GM18909 (cell line): ENCODE measurements at regions not wholly inside any gene's neighbourhood (a gene's known extent, or its start where the extent isn't known, plus 50 kb on each side); places are given as distances from the start of the nearest gene placed in this dataset.

Experiments used
- ATAC-seq: cut with Tn5 transposase; IDR thresholded peaks from one replicate; pipeline ENCODE4 v1.9.1; 2021; ENCODE audit warnings: mild to moderate bottlenecking; ENCODE audit not compliant: unreplicated experiment, poor library complexity

DNA sequence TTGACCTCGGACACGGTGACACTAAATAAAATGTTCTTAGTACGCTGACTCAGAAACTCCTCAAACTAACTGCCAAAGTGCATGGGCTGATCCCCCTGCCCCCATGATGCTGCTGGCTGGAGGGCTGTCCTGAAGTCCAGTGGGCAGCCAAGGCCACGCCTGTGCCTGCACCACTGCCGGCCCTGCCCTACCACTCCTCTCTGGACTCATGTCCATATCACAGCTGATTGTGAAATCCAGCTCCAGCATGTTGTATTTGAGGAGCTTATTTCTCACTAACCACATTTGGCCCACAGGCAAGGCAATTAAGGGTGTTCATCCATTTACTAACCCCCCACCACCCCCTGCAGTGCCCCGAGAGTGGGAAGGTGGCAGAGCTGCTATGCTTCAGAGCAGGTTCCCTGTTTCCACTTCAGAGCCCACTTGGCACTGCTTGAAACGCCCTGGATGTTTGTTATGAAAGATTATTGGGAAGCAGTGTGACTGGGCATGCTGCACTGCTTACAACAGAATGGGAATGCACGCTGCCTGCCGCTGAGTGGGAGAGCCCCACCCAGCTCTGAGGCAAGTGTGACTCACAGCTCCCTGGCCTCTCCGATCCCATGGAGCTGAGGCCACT is 114.0 kb downstream of the UQCRFS1 start:
- ATAC-seq, result no peak

DNA sequence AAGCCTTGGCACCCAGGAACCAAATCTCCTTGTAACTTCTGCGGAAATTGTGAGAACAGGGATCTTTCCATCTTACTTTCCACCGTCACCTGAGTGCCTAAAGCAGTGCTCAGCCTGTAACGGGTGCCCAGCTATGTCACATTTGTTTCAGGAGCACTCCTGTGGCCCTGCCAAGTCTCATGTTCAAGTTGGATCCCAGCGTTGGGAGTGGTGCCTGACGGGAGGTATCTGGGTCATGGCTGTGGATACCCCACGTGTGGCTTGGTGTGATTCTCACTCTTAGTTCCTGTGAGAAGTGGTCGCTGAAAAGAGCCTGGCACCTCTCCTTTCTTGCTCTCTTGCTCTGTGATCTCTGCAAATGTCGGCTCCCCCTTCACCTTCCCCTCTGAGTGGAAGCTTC is 114.9 kb downstream of the UQCRFS1 start:
- no peak for ATAC-seq

DNA sequence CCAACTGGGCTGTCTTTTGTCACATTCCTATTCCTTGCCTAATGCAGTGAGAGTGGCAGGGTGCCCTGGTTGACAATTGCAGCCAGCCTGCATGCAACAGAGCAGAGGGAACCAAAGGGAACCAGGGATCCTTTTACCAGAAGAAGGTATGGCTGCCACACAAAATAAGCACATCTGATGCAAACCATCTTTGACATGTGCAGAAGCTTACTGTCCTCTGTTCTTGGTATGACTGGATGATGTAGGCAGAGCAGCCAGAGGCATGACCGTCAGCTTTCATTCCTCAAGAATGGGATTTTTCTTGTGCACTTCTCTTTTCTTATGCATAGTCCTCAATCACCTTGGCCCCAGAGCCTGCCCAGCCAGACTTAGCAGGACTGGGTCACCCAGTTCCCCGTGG is 116.1 kb downstream of the UQCRFS1 start:
- ATAC-seq, result no peak

DNA sequence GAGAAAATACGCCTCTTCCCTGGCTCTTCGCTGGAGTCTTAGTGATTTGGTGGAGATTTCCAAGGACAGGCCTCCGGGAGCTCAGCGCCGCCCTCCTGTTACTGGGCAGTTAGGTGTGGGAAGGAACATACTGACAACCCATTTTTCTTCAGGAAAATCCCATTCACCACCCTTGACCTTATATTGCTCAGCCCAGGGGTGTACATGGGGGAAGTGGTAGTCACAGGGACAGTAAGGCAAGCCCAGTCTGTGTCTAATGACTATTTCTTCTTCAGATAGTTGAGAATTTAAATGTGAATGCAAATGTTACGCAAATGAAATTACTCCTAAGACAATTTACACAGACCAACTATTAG is 119.4 kb downstream of the UQCRFS1 start:
- no peak for ATAC-seq

DNA sequence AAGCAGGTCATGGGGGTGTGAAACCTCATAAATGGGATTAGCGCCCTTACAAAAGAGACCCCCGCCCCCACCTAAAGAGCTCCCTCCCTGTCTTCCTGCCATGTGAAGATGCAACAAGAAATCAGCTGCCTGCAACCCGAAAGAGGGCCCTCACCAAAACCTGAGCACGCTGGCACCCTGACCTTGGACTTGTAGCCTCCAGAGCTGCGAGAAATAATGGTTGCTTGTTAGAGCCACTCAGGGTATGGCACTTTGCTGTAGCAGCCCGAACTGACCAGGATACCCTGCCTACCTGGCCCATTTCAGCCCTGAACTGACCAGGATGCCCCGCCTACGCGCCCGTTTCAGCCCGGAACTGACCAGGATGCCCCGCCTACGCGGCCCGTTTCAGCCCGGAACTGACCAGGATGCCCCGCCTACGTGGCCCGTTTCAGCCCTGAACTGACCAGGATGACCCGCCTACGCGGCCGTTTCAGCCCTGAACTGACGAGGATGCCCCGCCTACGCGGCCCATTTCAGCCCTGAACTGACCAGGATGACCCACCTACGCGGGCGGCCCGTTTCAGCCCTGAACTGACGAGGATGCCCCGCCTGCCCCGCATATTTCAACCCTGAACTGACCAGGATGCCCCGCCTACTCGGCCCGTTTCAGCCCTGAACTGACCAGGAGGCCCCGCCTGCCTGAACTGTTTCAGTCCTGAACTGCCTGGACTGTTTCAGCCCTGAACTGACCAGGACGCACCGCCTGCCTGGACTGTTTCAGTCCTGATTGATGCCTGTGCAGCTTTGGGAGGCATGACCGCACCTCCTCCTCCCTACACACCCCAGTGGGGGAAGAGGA is 120.0 kb downstream of the UQCRFS1 start:
- ATAC-seq, result no peak

DNA sequence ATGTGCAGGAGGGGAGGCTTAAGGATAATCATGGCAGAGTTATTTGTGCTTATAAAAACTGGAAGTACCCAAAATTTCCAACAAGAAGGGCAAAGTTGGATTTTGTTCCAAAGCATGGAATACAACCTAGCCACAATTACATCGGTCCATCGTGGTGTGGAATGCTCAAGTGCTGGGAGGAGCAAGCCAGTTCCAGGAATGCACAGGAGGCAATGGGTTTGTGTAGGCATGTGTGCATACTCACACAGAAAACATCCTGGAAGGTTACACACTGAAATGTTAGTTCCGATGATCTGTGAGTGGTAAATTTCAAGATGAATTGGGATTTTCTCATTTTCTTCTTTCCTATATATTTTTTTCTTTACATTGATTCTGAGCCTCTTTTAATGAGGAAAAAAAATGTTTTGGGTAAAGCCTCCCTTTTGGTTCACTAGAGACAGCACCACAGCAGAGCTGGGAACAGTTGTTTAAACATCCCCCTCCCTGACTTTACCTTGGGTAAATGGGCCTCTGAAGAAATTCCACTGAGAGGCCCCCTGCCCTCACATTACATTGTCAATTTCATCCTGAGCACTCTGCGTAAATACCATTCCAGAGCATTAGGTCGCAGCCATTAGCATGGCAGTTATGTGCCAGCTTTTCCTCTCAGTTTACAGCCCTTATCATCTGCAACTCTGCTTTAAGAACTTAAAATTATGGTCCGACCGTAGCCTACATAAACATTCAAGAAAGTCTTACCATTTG is 122.0 kb downstream of the UQCRFS1 start:
- no peak for ATAC-seq

DNA sequence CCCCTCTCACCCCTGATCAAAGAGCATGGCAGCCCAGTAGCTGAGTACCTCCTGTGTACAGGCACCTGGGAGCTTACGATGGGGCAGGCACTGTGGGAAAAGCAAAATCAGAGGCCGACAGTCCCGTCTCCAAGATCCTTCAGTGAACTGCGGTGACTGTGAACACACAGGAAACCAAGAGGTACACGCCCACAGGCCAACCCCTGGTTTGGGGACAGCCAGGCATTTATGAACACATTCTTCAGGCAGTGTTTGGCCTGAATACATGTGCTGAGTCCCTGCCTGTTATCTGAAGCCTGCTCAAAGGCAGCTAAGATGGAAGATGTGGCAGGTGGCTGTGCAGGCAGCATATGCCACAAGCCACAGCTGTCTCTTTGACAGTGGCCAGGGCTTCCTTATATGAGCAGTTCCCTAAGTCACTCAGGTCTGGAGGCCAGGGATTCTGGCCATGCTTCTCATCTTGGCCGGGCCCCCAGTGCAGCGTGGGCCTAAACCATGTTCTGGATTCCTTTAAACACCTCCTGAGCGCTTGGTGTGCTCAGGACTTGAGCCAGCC is 123.6 kb downstream of the UQCRFS1 start:
- no peak for ATAC-seq

DNA sequence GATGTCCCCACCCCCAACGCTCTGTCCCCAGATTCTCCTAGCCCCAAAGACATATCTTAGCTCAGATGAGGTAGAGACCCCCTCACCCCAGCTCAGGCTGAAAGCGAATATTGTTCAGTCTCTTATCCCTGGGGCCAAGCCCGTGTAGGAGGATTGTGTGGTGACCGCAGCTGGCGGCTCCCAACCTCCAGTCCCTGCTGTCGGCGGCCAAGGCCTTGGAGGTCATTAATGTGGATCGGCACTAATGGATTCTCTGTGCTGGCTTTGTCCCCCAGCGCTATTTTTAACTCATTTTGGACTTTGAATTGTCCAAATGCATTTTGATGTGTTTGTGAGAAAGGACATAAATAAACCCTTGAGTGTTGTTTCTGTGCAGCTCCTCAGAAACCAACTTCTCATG is 124.2 kb downstream of the UQCRFS1 start:
- no peak for ATAC-seq

DNA sequence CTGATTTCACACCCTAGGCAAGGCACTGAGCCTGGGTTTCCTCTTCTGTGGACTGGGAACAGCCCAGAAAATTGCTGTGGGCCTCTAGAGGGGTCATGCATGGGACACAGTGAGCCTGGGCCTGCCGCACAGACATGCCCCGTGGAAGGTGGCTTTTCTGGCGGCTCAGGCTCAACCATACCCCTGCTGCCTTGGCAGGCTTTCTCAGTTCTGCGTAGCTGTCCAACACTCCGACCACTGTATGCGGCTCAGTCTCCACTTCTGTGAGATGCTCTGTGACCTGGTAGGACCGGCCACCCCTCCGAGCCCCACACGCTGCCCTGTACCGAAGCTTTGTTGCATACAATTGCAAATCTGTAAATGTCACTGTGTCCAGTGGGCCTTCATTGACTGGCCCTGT is 126.3 kb downstream of the UQCRFS1 start:
- no peak for ATAC-seq

DNA sequence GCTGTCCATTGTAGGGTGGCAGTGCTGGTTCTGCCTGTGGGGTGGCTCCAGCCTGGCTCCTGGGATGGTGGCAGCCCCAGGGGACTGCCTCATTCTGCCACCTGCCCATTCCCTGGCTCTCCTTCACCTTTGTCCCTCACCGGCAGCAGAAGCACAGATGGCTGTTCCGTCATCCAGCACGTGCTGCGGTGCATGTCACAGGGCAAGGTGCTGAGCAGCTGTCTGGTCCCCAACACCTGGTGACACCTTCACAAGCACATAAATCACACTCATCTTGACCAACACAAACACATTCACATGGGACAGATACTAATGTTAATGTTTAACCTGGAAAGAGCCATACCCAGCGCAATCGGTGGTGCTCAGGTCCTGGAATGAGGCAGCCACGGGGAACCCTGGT is 126.8 kb downstream of the UQCRFS1 start:
- ATAC-seq, result no peak

DNA sequence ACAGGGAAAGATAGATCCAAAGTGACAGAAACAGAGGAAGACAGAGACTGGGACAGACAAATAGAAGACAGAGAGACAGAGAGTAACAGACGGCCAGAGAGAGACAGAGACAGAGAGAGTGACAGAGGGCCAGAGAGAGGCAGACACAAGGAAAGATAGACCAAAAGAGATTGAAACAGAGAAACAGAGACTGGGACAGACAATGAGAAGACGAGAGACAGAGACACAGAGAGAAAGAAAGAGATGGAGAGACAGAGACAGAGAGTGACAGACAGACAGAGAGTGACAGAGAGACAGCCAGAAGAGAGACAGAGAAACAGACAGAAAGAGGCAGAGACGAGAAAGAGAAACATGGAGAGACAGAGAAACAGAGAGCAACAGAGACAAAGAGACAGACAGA is 127.3 kb downstream of the UQCRFS1 start:
- no peak for ATAC-seq

DNA sequence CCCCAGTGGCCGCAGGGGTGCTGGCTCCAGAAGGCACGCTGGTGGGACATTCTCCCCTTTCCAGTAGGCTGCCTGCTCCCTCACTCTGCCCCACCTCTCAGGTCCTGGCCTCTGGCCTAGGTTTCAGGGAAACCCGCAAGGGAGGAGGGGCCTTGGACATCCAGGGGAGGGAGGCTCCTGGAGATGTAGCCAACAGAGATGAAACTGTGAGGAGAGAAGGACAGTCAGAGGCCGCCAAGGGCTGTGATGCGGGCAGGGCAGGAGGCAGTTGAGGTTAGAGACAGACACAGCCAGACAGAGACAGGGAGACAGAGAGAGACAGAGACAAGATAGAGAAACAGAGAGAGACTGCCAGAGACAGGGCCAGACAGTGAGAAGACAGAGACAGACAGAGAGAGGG is 127.7 kb downstream of the UQCRFS1 start:
- no peak for ATAC-seq

DNA sequence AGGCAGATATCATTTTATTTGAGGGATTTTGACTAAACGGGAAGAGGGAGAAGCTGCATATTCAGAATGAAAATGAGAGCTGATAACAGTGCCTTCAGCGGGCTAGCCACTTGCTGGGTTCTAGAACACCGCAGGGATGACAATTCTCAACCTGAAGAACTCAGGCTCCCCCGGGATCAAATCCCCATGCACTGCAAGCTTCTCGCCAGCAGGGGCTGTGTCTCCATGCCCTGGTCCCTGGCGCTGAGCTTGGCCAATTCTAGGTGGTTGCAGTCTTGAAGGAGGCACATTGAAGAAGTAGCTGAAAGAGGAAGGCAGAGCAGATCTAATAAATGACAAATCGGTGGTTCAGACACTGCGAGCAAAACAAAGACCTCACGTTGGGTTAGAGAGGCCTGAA is 128.7 kb downstream of the UQCRFS1 start:
- ATAC-seq, result no peak

DNA sequence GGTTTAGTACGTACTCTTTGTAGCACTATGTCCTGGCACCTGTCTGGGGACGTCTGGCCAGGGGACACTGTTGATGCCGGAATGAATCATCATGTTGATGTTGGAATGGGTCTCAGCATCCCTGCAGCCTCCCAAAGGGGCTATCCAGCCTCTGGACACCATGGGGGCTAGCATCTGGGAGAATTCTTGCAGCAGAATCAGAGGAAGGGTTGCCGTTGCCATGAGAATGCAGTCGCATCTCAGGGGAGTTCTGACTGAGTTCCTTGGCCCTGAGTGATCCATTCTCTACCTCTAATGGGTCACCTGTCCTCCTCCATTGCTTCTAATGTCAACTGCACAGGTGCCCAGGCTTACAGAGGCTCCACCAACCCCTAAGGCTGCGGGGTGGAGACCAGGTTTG is 129.1 kb downstream of the UQCRFS1 start:
- no peak for ATAC-seq

DNA sequence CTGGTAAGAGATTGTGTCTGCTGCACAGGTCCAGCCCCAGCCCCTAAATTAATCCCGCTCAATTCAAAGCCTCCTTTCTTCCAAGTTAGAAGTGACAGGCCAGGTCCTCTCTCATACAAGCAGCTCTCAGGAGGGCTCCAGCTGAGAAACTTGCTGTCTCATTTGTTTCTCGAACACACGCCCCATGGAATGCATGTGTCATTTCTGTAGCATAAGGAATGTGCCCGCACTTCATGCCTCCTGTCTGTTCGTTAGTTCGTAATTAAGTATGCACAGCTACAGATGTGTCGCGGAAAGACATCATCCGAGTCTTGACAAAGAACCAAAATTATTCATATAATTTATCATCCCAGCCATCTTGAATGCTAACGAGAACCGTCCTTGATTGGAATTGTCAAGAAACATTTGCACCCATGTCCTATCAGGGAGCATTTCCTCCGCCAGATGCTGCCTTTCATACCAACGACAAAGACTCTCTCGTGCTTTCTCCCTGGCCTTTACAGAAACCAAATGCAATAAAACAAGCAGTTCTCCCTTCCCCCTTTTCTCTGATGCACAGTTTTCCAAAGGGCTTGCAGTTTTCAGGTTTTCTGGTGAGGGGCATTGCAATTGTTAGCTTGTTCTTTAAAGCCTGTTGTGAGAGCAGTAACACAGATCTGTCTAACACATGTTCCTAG is 133.5 kb downstream of the UQCRFS1 start:
- ATAC-seq, result no peak

DNA sequence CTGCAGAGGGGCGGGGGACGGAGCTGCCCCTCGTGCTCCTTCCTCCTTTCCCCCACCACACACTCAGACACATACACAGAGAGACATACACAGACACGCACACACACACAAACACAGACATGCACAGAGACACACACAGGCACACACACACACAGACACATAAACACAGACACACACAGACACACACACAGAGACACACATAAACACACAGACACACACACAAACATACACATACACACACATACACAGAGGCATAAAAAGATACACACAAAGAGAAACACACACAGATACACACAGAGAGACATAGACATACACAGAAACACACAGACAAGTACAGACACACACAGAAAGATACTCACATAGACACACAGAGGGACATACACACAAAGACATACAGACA is 136.0 kb downstream of the UQCRFS1 start:
- ATAC-seq, result no peak

DNA sequence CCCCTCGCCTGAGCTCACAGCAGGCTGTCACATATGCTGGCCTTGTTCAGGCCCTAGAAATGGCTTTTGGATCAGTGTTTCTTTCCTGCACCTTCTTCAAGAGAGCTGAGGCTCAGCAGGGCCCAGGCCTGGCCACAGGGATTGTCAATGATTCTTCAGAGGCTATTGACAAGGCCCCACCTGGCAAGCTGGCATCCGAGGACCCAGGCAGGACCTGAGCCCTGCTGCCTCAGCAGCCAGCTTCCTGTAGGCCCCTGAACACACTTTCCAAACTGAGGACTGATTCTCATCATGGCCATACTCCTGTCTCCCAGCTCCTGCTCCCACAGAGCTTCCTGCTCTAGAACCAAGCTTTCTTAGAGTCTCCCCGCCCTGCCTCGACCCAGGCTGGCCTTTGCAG is 136.8 kb downstream of the UQCRFS1 start:
- ATAC-seq, result no peak

DNA sequence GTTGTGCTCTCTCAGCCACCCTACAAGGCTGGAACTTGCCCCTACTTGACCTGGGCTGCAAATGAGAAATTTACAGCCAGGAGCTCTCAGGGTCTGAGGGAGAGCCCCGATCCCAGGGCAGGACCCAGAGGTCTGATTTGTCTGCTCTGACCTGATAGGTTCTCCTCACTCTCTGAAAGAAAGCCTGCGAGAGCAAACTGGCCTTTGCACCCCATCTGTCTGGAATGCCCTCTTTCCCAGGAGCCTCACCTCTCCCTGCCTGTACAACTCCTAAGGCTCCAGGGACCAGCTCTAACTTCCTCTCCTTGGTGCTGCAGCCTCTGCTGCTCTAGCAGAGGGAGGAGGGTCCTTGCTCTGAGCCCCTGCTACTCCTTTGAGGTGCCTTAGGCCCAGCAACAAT is 137.8 kb downstream of the UQCRFS1 start:
- no peak for ATAC-seq

DNA sequence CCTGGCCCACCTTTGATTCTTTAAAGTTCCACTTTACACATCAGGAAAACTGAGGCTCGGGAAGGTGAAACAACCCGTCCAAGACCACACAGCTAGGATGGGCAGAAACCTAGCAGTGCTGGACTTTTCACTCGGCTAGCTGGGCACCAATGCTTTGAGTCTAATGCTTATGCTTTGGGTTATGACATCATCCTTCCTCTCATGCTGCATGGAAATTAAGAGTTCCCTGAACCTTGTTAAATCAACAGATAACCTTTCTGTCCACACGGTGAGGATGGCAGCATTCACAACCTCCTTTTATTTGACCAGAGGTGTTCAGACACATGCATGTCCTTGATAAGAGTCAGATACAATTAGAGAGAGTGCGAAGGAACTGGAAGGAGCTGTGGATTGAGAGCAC is 138.4 kb downstream of the UQCRFS1 start:
- ATAC-seq, result no peak

DNA sequence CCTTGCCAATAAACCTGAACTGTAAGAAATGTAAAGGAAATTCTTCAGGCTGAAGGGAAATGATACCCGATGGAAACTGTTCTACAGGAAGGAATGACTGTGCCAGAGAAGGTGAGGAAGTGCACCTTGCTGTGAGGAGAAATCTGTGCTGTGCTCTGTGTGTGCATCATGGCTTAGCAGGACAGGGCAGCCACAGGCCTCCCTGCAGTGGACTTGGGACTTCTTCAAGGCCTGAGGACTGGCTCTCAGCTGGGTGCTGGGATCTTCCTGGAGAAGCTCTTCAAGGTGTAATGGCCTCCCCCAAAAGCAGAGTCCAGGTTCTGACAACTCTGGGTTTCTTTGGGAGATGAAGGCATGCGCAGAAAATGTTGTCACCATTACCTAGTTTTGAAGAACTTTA is 145.1 kb downstream of the UQCRFS1 start:
- no peak for ATAC-seq
